Mucosa of descending colon (tissue), 3 donors: ENCODE measurements at regions not wholly inside any gene's neighbourhood (a gene's known extent, or its start where the extent isn't known, plus 50 kb on each side); places are given as distances from the start of the nearest gene placed in this dataset.

Experiments
- ATAC-seq: fragments of 200-7000 bp; cut with Tn5 transposase; one replicate; pipeline ENCODE4 v1.9.1; 2020; ENCODE audit warnings: mild to moderate bottlenecking, moderate library complexity
- DNase-seq, 3 donors: peaks; one replicate each; pipeline ENCODE4 v3.0.0-alpha.2; 2020
- H3K36me3 ChIP-seq: fragments of 200-600 bp; one replicate; pipeline ENCODE4 v1.8.0; 2021; ENCODE audit warnings: low read depth, mild to moderate bottlenecking
- H3K4me1 ChIP-seq: fragments of 200-600 bp; one replicate; pipeline ENCODE4 v1.8.0; 2021; ENCODE audit warnings: low read depth, mild to moderate bottlenecking
- H3K4me3 ChIP-seq: fragments of 200-600 bp; one replicate; pipeline ENCODE4 v1.8.0; 2021; ENCODE audit warnings: mild to moderate bottlenecking
- H3K9me3 ChIP-seq: fragments of 200-600 bp; one replicate; pipeline ENCODE4 v1.8.0; 2021; ENCODE audit warnings: mild to moderate bottlenecking
- intact Hi-C, 2 donors: fragments of 100-400 bp; cut with DNase I in 1 of 2; cut with micrococcal nuclease in 1 of 2; formaldehyde crosslinking; loops; one replicate each; pipeline versions ENCODE4 v1.11.0 to v1.11.1; 2022; cut with DNase I, micrococcal nuclease
- TF ChIP-seq, protein P1 (sequence below): fragments of 200-600 bp; IDR thresholded peaks from one replicate; pipeline ENCODE4 v1.8.0; 2022; ENCODE audit warnings: antibody characterized with exemption, mild to moderate bottlenecking
- donor health status: DM: no; HTN: no; CAD: no; lungs with moderate emphysema.
- donor health status: DM: no; HTN: no; CAD: no.
- donor health status: DM: no; HTN: yes; CAD: no.

DNA sequence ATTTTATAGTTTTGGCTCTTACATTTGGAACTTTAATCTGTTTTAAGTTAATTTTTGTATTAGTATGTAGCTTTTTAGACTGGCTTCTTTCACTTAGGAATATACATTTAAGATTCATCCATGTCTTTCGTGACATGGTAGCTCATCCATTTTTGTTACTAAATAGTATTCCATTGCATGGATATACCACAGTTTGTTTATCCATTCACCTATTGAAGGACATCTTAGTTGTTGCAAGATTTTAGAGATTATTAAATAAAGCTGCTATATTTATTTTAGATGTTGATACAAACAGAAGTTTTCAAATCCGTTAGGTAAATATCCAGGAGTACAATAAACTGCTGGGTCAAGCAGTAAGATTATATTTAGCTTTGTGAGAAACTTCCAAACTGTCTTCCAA is 58.0 kb upstream of the ZNF521 start:
- Histone ChIP-seq H3K4me1 (no peaks in the 10 kb centered on the region), H3K9me3 (no peaks in the 10 kb centered on the region), H3K36me3 (no peaks in the 10 kb centered on the region), H3K4me3 (no peak overlapping the region)
- intact Hi-C loops: no loop called here
- no peak for ATAC-seq
- TF ChIP-seq, protein P1, sequence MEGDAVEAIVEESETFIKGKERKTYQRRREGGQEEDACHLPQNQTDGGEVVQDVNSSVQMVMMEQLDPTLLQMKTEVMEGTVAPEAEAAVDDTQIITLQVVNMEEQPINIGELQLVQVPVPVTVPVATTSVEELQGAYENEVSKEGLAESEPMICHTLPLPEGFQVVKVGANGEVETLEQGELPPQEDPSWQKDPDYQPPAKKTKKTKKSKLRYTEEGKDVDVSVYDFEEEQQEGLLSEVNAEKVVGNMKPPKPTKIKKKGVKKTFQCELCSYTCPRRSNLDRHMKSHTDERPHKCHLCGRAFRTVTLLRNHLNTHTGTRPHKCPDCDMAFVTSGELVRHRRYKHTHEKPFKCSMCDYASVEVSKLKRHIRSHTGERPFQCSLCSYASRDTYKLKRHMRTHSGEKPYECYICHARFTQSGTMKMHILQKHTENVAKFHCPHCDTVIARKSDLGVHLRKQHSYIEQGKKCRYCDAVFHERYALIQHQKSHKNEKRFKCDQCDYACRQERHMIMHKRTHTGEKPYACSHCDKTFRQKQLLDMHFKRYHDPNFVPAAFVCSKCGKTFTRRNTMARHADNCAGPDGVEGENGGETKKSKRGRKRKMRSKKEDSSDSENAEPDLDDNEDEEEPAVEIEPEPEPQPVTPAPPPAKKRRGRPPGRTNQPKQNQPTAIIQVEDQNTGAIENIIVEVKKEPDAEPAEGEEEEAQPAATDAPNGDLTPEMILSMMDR: no peak
- no peak for DNase-seq

DNA sequence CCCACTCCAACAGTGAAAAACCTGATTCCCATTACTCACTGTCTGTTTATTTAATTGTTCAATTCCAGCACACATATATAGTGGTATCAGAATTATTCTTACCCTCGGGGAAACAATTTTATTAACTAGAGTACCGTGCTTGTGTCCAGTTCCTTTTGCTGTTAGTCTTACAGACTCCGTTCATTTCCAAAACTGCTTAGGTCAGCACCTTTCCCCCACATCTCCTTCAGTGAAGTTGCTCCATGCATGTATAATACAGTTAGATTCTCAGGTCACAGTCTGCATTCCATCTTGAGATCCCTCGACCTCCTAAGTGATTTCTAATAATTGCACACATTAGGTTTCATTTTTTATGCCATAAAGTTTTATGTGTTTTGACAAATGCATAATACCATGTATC is 56.3 kb upstream of the ZNF521 start:
- Histone ChIP-seq H3K4me1 (no peaks in the 10 kb centered on the region), H3K9me3 (no peaks in the 10 kb centered on the region), H3K36me3 (no peaks in the 10 kb centered on the region), H3K4me3 (no peak overlapping the region)
- ATAC-seq (no peak), DNase-seq (no peak)
- TF ChIP-seq, protein P1: no peak
- intact Hi-C loops: no loop called here
